KMS-11 (cell line): ENCODE measurements at regions not wholly inside any gene's neighbourhood (a gene's known extent, or its start where the extent isn't known, plus 50 kb on each side); places are given as distances from the start of the nearest gene placed in this dataset.

Source experiments
- H2AFZ ChIP-seq: fragments of 200-600 bp; sonication (generic); 2 replicates; pipeline ENCODE4 v1.6.1; 2016; ENCODE audit warnings: antibody characterized with exemption, mixed run types, low read depth
- H3K27ac ChIP-seq: fragments of 200-600 bp; sonication (generic); 2 replicates; pipeline ENCODE4 v1.6.1; 2016; ENCODE audit warnings: mild to moderate bottlenecking, mixed run types
- H3K27me3 ChIP-seq: fragments of 200-600 bp; sonication (generic); 2 replicates; pipeline ENCODE4 v1.6.1; 2017; ENCODE audit warnings: mild to moderate bottlenecking, low read depth, mixed run types, moderate library complexity; ENCODE audit not compliant: insufficient read depth
- H3K36me3 ChIP-seq: fragments of 200-600 bp; sonication (generic); 2 replicates; pipeline ENCODE4 v1.6.1; 2017; ENCODE audit warnings: mild to moderate bottlenecking, mixed run types; ENCODE audit not compliant: insufficient read depth
- H3K4me1 ChIP-seq: fragments of 200-600 bp; sonication (generic); 2 replicates; pipeline ENCODE4 v1.6.1; 2016; ENCODE audit warnings: mild to moderate bottlenecking, low read depth, mixed run types; ENCODE audit not compliant: poor library complexity, severe bottlenecking
- H3K4me2 ChIP-seq: fragments of 200-600 bp; sonication (generic); 2 replicates; pipeline ENCODE4 v1.7.0; 2016; ENCODE audit warnings: mild to moderate bottlenecking, mixed run types
- H3K4me3 ChIP-seq: fragments of 200-600 bp; sonication (generic); IDR thresholded peaks from 2 replicates; pipeline ENCODE4 v1.6.1; 2017; ENCODE audit warnings: low read depth, low read length, mixed read lengths; ENCODE audit not compliant: insufficient read depth
- H3K79me2 ChIP-seq: fragments of 200-600 bp; sonication (generic); 2 replicates; pipeline ENCODE4 v1.6.1; 2016; ENCODE audit warnings: low read depth, mixed run types; ENCODE audit not compliant: insufficient read depth
- H3K9ac ChIP-seq: fragments of 200-600 bp; sonication (generic); 2 replicates; pipeline ENCODE4 v1.6.1; 2016; ENCODE audit warnings: mild to moderate bottlenecking, mixed run types
- H4K20me1 ChIP-seq: fragments of 200-600 bp; sonication (generic); 2 replicates; pipeline ENCODE4 v1.6.1; 2016; ENCODE audit warnings: mild to moderate bottlenecking, mixed run types; ENCODE audit not compliant: insufficient read depth
- CTCF ChIP-seq: fragments of 200-600 bp; sonication (generic); conservative IDR thresholded peaks from 2 replicates; pipeline ENCODE4 v1.6.1; 2017; ENCODE audit warnings: low read depth, mild to moderate bottlenecking, antibody characterized with exemption, low read length, moderate library complexity, mixed read lengths

GRCh38 chr20:6651016-6651415 lies 116.5 kb upstream of the BMP2 start:
- Histone ChIP-seq H4K20me1 (no peaks in the 10 kb centered on the region), H3K27me3 (no peaks in the 10 kb centered on the region), H3K4me2 (no peak overlapping the region), H2AFZ (no peak overlapping the region), H3K79me2 (no peaks in the 10 kb centered on the region), H3K27ac (no peak overlapping the region), H3K4me3 (no peak overlapping the region), H3K4me1 (no peaks in the 10 kb centered on the region), H3K9ac (no peak overlapping the region), H3K36me3 (no peaks in the 10 kb centered on the region)
- no peak for TF ChIP-seq CTCF

- TF ChIP-seq CTCF, result no peak
These were observed 121.4 kb upstream of the BMP2 start for GRCh38 chr20:6646021-6646636.

GRCh38 chr20:6644813-6645628 lies 122.5 kb upstream of the BMP2 start:
- Histone ChIP-seq H3K79me2 (no peaks in the 10 kb centered on the region), H4K20me1 (no peaks in the 10 kb centered on the region), H3K27me3 (no peaks in the 10 kb centered on the region), H3K4me1 (no peaks in the 10 kb centered on the region), H3K36me3 (no peaks in the 10 kb centered on the region), H3K27ac (no peak overlapping the region), H3K4me3 (no peak overlapping the region), H2AFZ (no peak overlapping the region), H3K4me2 (no peak overlapping the region), H3K9ac (no peak overlapping the region)
- no peak for TF ChIP-seq CTCF

More at GRCh38 chr20:6646021-6646636, 121.4 kb upstream of the BMP2 start:
- no peaks in the 10 kb centered on the region for H3K79me2 ChIP-seq
- H3K27ac ChIP-seq, result no peak overlapping the region
- H3K4me1 ChIP-seq, result no peaks in the 10 kb centered on the region
- no peak overlapping the region for H3K4me2 ChIP-seq
- H2AFZ ChIP-seq, result no peak overlapping the region
- no peak overlapping the region for H3K4me3 ChIP-seq
- H3K9ac ChIP-seq, result no peak overlapping the region
- H3K36me3 ChIP-seq, result no peaks in the 10 kb centered on the region
- no peaks in the 10 kb centered on the region for H3K27me3 ChIP-seq
- H4K20me1 ChIP-seq, result no peaks in the 10 kb centered on the region

- Histone ChIP-seq H3K4me1 (no peaks in the 10 kb centered on the region), H4K20me1 (no peaks in the 10 kb centered on the region), H3K9ac (no peak overlapping the region), H3K27me3 (no peaks in the 10 kb centered on the region), H3K4me3 (no peak overlapping the region), H3K36me3 (no peaks in the 10 kb centered on the region), H3K27ac (no peak overlapping the region), H3K4me2 (no peak overlapping the region), H2AFZ (no peak overlapping the region), H3K79me2 (no peaks in the 10 kb centered on the region)
- TF ChIP-seq CTCF, result no peak
These were observed 126.5 kb upstream of the BMP2 start for GRCh38 chr20:6641012-6641411.
